ENCODE measurements at regions not wholly inside any gene's neighbourhood (a gene's known extent, or its start where the extent isn't known, plus 50 kb on each side); places are given as distances from the start of the nearest gene placed in this dataset.

DNA sequence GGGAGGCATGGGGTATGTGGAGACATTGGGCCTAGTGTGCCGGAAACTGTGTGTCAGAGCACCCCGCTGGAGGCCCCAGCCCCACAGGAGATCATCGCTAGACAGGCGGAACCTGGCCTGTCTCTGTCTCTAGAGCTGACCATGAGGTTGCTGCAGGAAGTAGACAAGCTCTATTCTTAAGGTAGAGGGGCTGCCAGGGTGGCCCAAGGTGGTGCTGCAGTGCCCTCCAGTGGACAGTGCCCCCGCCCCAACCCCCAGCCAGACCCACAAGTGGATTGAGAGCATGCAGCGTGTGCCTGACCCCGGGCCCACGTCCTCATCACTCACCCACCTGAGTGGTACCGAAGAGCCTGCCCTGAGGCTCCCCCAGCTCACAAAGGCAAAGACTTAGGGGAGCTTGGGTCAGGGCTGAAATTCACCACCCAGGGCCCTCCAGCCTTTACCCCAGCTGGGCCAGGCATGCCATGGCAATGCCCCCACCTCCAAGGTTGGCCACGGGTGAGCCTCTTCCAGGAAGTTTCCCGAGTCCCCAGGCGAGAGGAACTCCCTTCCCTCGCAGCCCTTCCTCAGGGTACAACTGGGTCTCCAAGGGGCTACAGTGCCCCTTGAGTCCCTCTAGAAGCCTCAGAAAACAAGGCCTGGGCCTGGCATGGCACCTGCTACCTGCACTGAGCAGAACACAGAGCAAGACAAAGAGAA, 155.0 kb downstream of the TTC32 start:
- TF ChIP-seq, protein P1, sequence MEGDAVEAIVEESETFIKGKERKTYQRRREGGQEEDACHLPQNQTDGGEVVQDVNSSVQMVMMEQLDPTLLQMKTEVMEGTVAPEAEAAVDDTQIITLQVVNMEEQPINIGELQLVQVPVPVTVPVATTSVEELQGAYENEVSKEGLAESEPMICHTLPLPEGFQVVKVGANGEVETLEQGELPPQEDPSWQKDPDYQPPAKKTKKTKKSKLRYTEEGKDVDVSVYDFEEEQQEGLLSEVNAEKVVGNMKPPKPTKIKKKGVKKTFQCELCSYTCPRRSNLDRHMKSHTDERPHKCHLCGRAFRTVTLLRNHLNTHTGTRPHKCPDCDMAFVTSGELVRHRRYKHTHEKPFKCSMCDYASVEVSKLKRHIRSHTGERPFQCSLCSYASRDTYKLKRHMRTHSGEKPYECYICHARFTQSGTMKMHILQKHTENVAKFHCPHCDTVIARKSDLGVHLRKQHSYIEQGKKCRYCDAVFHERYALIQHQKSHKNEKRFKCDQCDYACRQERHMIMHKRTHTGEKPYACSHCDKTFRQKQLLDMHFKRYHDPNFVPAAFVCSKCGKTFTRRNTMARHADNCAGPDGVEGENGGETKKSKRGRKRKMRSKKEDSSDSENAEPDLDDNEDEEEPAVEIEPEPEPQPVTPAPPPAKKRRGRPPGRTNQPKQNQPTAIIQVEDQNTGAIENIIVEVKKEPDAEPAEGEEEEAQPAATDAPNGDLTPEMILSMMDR (IDR thresholded peaks at IDR 0.05) = peak in 1 of 4 experiments; percentile 45
- TF ChIP-seq EP300 (IDR thresholded peaks at IDR 0.05) = no peak
- no peak for TF ChIP-seq POLR2A (IDR thresholded peaks at IDR 0.05)
- TF ChIP-seq POLR2AphosphoS5 (IDR thresholded peaks at IDR 0.05) = no peak
